ENCODE measurements at regions not wholly inside any gene's neighbourhood (a gene's known extent, or its start where the extent isn't known, plus 50 kb on each side); places are given as distances from the start of the nearest gene placed in this dataset.

- DNase-seq = no peak
Measured at GRCh38 chr18:43213816-43214215, 63.5 kb downstream of the SYT4 start.

- no peak for DNase-seq
Measured at GRCh38 chr18:43211059-43211458, 66.2 kb downstream of the SYT4 start.

- no peak for DNase-seq
Measured at GRCh38 chr18:43195421-43195820, 79.9 kb upstream of the RIT2 start.

- DNase-seq = peak; percentile 22 to 24
Measured at GRCh38 chr18:43193336-43193735, 77.9 kb upstream of the RIT2 start.

GRCh38 chr18:43192408-43192807 is 76.9 kb upstream of the RIT2 start:
- DNase-seq = no peak

GRCh38 chr18:43181711-43182110 is 66.2 kb upstream of the RIT2 start:
- DNase-seq = no peak

- DNase-seq = peak in 1 of 2 experiments; percentile 20
Measured at GRCh38 chr18:43180814-43181213, 65.3 kb upstream of the RIT2 start.

- no peak for DNase-seq
Measured at GRCh38 chr18:43175257-43175656, 59.8 kb upstream of the RIT2 start.

GRCh38 chr18:43170586-43170985 is 55.1 kb upstream of the RIT2 start:
- no peak for DNase-seq

Measured in cerebellar nuclear complex (tissue), 1 donor.